ENCODE measurements at regions not wholly inside any gene's neighbourhood (a gene's known extent, or its start where the extent isn't known, plus 50 kb on each side); places are given as distances from the start of the nearest gene placed in this dataset.

DNA sequence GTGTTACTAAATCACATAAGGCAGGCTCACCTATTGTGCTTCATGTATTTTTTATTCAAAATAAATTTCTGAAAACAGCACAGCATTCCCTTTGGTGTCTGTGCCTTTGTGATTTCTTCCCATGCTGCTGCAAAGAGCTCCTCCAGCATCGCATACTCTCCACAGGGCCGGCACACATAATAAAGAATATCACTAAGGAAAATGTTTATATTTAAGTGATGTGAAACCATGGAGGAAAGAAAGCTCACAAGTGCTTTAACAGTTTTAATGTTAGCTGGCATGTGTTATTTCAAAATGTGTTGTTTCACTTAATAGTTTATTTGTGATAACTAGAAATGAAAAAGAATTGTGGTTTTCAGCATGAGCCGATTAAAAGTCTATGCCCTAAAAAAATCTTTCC lies 241.3 kb upstream of the ANO3 start:
- TF ChIP-seq, protein P1, sequence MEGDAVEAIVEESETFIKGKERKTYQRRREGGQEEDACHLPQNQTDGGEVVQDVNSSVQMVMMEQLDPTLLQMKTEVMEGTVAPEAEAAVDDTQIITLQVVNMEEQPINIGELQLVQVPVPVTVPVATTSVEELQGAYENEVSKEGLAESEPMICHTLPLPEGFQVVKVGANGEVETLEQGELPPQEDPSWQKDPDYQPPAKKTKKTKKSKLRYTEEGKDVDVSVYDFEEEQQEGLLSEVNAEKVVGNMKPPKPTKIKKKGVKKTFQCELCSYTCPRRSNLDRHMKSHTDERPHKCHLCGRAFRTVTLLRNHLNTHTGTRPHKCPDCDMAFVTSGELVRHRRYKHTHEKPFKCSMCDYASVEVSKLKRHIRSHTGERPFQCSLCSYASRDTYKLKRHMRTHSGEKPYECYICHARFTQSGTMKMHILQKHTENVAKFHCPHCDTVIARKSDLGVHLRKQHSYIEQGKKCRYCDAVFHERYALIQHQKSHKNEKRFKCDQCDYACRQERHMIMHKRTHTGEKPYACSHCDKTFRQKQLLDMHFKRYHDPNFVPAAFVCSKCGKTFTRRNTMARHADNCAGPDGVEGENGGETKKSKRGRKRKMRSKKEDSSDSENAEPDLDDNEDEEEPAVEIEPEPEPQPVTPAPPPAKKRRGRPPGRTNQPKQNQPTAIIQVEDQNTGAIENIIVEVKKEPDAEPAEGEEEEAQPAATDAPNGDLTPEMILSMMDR (IDR thresholded peaks at IDR 0.05), result no peak
- no peak for TF ChIP-seq POLR2A (IDR thresholded peaks at IDR 0.05)

Measured in vagina (tissue), 2 donors.